OCI-LY3 (cell line): ENCODE measurements at regions not wholly inside any gene's neighbourhood (a gene's known extent, or its start where the extent isn't known, plus 50 kb on each side); places are given as distances from the start of the nearest gene placed in this dataset.

ENCODE experiments used
- EZH2phosphoT487 ChIP-seq: fragments of 200-600 bp; shearing (Covaris generic); IDR thresholded peaks from 2 replicates; pipeline ENCODE4 v1.6.1; 2018; ENCODE audit warnings: antibody characterized with exemption, mixed run types, low read depth
- TF ChIP-seq, protein P1 (sequence below): fragments of 200-600, 300-600 bp; sonication (generic); IDR thresholded peaks from 2 replicates; pipeline ENCODE4 v1.5.1; 2014; ENCODE audit warnings: antibody characterized with exemption, low read length, low read depth

GRCh38 chr22:22953791-22954190, 66.2 kb downstream of the IGLL5 start:
- TF ChIP-seq, protein P1, sequence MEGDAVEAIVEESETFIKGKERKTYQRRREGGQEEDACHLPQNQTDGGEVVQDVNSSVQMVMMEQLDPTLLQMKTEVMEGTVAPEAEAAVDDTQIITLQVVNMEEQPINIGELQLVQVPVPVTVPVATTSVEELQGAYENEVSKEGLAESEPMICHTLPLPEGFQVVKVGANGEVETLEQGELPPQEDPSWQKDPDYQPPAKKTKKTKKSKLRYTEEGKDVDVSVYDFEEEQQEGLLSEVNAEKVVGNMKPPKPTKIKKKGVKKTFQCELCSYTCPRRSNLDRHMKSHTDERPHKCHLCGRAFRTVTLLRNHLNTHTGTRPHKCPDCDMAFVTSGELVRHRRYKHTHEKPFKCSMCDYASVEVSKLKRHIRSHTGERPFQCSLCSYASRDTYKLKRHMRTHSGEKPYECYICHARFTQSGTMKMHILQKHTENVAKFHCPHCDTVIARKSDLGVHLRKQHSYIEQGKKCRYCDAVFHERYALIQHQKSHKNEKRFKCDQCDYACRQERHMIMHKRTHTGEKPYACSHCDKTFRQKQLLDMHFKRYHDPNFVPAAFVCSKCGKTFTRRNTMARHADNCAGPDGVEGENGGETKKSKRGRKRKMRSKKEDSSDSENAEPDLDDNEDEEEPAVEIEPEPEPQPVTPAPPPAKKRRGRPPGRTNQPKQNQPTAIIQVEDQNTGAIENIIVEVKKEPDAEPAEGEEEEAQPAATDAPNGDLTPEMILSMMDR, result no peak
- TF ChIP-seq EZH2phosphoT487, result no peak
